ELF-1 (cell line): ENCODE measurements at regions not wholly inside any gene's neighbourhood (a gene's known extent, or its start where the extent isn't known, plus 50 kb on each side); places are given as distances from the start of the nearest gene placed in this dataset.

Experiments
- DNase-seq: peaks from one replicate; pipeline ENCODE4 v3.0.0-alpha.2; 2016; ENCODE audit warnings: low read depth, low spot score

DNA sequence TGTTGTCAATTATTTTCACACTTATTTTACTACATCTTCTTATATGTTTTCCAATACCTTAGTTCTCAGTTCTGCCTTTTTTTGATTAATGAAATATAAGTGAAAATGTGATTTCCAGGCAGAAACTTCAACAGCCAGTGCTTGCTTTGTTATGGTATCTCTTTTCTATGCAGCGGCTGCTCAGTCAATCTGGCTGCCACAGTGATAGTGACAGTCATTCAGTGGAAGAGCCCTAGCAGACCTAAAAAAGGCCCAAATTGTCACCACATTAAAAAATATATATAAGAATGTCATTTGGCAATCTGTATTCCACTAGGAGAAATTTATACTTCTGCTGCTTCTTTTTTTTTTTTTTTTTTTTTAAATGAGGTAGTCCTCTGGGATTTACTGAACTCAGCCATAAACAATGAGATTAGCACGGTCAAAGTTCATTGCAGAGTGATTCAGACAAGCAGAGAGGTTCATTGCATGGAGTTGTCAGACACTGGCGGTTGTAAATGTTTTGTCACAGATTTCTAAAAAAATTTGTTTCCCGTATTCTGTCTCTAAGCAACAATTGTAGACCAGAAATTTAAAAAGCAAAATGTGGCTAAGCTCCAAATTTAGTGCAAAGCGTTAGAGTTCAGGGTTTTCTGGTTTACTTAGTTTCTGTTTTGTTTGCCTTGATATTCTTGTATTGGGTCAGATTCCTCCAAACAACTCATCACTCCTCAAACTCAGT is 94.7 kb upstream of the PRR20A start:
- DNase-seq: no peak

DNA sequence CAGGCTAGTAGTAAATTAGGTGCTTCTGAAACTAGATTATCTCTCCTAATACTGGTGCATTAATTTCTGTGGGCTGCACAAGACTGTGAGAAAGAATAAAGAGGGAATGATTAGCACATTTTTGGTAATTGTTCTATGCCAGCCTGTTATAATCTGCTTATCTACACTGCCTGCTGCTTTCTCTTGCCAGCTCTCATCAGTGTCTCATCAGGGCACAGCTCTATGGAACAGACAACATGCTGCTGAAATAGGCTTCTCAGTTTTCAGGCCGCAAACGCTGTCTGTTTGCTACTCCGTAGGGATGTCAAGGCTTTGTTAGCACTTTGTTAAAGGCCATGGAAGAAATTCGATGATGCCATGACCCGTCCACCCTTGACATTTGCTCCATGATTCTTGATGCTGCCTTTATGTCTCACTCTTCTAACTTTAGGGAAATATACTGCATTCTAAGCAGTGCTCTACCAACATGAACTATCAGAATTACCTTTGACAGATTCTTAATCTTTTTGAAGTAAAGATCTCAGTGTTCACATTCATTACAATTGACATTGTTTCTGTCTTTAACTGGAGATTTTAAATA is 84.0 kb upstream of the PRR20A start:
- no peak for DNase-seq

DNA sequence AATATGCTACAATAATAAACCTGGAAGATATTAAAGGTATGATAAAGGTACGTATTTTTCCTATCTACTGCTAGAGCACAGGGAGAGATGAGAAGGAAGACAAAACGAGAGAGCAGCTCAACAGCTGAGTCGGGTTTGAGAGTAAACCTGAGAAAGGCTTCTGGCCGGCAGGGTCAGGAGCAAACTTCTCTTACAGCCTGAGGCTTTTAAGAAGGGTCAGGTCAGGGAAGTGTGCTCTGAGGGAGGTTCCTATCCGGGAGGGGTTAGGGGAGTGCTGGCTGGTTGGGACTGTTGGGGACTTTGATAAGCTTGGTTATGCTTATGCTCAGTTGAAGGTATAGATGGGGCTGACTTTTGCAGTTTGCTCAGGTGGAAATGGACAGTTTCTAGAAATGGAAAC is 77.7 kb upstream of the PRR20A start:
- peak; percentile 25 for DNase-seq

DNA sequence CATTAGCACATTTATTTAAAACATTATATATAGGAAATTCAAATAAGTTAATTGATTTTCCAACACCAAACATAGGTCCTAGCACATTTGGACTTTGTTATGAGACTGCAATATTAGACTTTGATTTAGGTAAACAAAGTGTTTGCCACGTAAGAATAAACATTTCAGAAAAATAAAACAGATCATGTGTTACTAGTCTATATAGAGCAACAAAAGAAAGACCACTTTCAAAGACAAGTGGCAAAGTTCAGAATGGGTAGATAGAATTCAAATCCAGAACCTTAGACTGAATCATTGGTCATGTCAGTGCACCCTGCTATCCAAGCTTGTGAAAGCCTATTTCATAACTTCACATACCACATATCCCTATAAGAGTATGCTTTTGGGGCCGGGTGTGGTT is 66.7 kb upstream of the PRR20A start:
- DNase-seq: no peak

DNA sequence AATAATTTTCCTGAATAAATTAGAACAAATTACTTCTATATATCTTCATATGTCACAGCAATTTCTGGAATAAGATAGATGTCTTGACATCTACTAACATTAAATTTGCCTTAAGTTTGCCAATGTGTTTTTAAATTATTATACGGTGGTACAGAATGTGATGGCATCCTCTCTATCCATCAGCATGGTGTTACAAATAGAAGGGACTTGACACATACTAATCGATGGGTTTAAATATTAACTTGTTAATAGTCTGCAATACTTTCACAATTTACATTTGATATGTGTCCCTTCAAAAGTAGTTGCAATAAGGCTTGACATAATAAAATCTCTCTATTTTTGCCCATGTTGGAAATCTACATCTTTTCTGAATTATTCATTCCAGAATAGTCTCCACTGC is 65.1 kb upstream of the PRR20A start:
- no peak for DNase-seq

DNA sequence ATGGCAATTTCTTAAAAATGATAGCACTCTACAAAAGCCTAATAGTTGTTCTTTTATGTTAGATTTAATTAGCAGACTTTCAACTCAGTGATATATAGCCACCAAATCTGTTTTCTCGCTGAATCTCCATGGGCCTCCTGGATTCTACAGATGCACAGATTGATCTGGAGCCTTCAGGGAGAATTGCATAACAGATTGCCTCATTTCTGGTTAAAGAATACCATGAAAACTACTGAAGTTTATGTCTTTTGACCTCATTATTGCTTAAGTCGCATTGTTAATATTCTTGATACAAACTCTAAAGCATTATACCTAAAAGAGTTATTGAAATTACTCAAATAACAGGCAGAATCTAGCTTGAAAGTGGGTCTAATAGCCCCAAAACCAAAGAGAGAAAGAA is 53.7 kb upstream of the PRR20A start:
- no peak for DNase-seq
